ENCODE measurements at regions not wholly inside any gene's neighbourhood (a gene's known extent, or its start where the extent isn't known, plus 50 kb on each side); places are given as distances from the start of the nearest gene placed in this dataset.

DNA sequence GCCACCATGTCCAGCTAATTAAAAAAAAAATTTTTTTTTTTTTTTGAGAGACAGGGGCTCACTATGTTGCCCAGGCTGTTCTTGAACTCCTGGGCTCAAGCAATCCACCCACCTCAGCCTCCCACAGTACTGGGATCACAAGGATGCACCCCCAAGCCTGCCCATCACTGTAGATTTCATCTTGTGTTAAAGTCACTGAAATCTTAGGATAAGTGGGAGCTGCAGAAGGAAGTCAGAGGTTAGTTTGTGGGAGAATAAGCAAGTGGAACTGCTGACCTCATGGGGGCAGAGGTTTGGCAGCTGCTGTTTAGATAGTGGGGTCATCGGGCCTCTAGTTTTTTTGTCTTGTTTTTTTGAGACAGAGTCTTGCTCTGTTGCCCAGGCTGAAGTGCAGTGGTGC is 59.7 kb upstream of the MAX start:
- TF ChIP-seq POLR2AphosphoS5 (IDR thresholded peaks at IDR 0.05) (no peak), EP300 (IDR thresholded peaks at IDR 0.05) (no peak), POLR2A (IDR thresholded peaks at IDR 0.05) (no peak)
- TF ChIP-seq, protein P1, sequence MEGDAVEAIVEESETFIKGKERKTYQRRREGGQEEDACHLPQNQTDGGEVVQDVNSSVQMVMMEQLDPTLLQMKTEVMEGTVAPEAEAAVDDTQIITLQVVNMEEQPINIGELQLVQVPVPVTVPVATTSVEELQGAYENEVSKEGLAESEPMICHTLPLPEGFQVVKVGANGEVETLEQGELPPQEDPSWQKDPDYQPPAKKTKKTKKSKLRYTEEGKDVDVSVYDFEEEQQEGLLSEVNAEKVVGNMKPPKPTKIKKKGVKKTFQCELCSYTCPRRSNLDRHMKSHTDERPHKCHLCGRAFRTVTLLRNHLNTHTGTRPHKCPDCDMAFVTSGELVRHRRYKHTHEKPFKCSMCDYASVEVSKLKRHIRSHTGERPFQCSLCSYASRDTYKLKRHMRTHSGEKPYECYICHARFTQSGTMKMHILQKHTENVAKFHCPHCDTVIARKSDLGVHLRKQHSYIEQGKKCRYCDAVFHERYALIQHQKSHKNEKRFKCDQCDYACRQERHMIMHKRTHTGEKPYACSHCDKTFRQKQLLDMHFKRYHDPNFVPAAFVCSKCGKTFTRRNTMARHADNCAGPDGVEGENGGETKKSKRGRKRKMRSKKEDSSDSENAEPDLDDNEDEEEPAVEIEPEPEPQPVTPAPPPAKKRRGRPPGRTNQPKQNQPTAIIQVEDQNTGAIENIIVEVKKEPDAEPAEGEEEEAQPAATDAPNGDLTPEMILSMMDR (IDR thresholded peaks at IDR 0.05): no peak

Data from upper lobe of left lung (tissue), 4 donors.